ENCODE measurements at regions not wholly inside any gene's neighbourhood (a gene's known extent, or its start where the extent isn't known, plus 50 kb on each side); places are given as distances from the start of the nearest gene placed in this dataset.

- TF ChIP-seq, protein P1, sequence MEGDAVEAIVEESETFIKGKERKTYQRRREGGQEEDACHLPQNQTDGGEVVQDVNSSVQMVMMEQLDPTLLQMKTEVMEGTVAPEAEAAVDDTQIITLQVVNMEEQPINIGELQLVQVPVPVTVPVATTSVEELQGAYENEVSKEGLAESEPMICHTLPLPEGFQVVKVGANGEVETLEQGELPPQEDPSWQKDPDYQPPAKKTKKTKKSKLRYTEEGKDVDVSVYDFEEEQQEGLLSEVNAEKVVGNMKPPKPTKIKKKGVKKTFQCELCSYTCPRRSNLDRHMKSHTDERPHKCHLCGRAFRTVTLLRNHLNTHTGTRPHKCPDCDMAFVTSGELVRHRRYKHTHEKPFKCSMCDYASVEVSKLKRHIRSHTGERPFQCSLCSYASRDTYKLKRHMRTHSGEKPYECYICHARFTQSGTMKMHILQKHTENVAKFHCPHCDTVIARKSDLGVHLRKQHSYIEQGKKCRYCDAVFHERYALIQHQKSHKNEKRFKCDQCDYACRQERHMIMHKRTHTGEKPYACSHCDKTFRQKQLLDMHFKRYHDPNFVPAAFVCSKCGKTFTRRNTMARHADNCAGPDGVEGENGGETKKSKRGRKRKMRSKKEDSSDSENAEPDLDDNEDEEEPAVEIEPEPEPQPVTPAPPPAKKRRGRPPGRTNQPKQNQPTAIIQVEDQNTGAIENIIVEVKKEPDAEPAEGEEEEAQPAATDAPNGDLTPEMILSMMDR (IDR thresholded peaks at IDR 0.05) = no peak
- TF ChIP-seq EZH2 (IDR thresholded peaks at IDR 0.05) = no peak
Measured at GRCh38 chr20:16626849-16627248, 53.6 kb upstream of the KIF16B start.

All from neural progenitor cell (in vitro differentiated cells).